ENCODE measurements at regions not wholly inside any gene's neighbourhood (a gene's known extent, or its start where the extent isn't known, plus 50 kb on each side); places are given as distances from the start of the nearest gene placed in this dataset.

DNA sequence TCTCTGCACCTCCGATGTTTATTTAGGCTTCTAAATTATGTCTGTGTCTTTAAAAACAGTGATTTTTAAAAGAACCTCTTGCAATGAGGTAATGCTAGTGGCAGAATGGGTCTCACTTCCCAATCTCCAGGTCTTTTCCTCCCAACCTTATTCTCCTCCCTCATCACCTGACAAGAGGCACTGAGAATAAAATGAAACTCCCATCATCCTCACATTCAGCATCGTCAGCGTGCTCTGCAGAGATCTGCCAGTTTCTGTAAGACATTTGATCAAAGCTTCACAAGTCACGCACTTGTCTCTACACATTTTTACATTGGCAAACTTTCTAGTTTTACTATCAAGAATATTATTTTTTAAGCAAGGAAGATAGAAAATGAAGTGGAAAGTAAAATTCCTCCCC lies 420.5 kb downstream of the GABRB3 start:
- CTCF ChIA-PET: interaction anchor here (1.1 kb wide), 1 partner anchor 14 kb away, joined by 3 read pairs; no protein-coding TSS in a partner anchor
- POLR2A ChIA-PET: no interaction called here
- DNase-seq (ENCODE audit: extremely low spot score): no peak
- TF ChIP-seq, protein P1, sequence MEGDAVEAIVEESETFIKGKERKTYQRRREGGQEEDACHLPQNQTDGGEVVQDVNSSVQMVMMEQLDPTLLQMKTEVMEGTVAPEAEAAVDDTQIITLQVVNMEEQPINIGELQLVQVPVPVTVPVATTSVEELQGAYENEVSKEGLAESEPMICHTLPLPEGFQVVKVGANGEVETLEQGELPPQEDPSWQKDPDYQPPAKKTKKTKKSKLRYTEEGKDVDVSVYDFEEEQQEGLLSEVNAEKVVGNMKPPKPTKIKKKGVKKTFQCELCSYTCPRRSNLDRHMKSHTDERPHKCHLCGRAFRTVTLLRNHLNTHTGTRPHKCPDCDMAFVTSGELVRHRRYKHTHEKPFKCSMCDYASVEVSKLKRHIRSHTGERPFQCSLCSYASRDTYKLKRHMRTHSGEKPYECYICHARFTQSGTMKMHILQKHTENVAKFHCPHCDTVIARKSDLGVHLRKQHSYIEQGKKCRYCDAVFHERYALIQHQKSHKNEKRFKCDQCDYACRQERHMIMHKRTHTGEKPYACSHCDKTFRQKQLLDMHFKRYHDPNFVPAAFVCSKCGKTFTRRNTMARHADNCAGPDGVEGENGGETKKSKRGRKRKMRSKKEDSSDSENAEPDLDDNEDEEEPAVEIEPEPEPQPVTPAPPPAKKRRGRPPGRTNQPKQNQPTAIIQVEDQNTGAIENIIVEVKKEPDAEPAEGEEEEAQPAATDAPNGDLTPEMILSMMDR (IDR thresholded peaks at IDR 0.05; ENCODE audit: control extremely low read depth, extremely low read depth, low read depth, missing control alignments): no peak

DNA sequence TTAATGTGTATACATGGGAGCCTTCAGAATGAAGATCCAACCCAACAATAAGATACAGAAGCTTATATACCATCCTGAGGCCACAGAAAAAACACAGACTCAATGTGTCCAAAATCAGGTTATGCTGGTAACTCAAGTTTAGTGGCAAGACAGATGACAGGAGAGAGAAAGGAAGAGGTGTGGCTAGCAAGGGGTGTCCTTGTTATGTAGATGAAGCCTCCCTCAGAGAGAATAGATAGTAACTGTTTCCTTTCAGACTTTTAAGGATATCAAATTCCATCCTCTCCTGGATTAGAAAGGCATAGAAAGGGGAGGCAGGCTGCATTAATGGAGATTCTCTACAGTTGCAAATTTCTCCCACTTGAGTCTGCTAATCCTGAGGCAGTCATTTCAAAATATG lies 447.4 kb downstream of the GABRB3 start:
- CTCF ChIA-PET: interaction anchor here (0.7 kb wide), 1 partner anchor 13 kb away, joined by 3 read pairs; no protein-coding TSS in a partner anchor
- POLR2A ChIA-PET: no interaction called here
- no peak for DNase-seq (ENCODE audit: extremely low spot score)
- TF ChIP-seq, protein P1 (IDR thresholded peaks at IDR 0.05; ENCODE audit: control extremely low read depth, extremely low read depth, low read depth, missing control alignments): no peak

DNA sequence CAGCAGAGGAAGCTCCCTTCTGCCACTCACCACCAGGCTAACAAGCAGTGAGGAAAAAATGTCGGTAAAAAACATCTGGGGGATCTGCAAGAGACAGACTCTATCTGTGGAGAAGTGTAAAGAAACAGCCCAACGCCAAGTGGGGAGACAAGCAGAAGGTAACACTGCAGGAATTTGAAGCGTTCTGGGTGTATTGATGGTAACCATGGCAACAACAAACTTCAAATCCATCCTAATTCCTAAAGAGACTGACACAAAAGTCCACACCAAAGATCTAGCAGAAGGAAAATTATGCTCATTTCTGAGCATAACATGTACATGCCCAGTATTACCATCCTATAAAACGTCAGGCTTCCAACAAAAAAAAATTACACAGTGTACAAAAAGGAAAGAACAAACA lies 449.3 kb downstream of the GABRB3 start:
- TF ChIP-seq, protein P1 (IDR thresholded peaks at IDR 0.05; ENCODE audit: control extremely low read depth, extremely low read depth, low read depth, missing control alignments): no peak
- no peak for DNase-seq (ENCODE audit: extremely low spot score)
- ChIA-PET POLR2A (no interaction called here), CTCF (no interaction called here)

DNA sequence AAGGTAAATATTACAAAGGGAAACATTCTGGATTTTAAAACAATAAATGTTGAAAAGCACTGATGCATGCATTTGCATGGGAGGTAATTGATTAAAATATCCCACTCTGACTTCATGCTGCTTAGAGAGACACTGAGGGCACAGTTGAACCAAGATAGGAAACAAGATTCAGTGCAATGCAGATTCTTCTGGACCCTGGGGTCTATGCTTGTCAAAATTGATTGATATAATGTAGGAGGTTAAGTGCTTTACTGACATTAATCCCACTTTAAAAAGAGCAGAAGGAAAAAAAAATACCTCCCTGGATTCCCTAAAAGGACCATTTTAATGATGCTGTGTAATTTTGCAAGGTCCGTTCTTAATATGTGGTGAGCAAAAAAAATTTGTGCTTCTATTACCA lies 454.2 kb downstream of the GABRB3 start:
- ChIA-PET POLR2A (no interaction called here), CTCF (no interaction called here)
- no peak for DNase-seq (ENCODE audit: extremely low spot score)
- TF ChIP-seq, protein P1 (IDR thresholded peaks at IDR 0.05; ENCODE audit: control extremely low read depth, extremely low read depth, low read depth, missing control alignments): no peak

DNA sequence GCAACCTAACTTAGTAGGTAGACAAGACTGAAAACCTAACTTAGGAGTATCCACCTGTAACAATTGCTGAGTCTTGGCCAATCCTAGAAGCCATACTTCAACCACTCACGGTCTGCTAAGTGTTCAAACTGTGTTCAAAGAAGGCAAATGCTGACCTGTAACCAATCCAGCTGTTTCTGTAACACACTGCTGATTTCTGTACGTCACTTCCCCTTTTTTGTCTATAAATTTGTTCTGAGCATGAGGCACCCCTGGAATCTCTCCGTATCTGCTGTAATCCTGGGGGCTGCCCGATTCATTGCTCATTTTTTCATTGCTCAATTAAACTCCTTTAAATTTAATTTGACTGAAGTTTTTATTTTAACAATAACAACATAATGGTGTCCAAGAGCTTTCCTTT lies 451.4 kb upstream of the ATP10A start:
- TF ChIP-seq, protein P1 (IDR thresholded peaks at IDR 0.05; ENCODE audit: control extremely low read depth, extremely low read depth, low read depth, missing control alignments): no peak
- ChIA-PET POLR2A (no interaction called here), CTCF (no interaction called here)
- DNase-seq (ENCODE audit: extremely low spot score): no peak

DNA sequence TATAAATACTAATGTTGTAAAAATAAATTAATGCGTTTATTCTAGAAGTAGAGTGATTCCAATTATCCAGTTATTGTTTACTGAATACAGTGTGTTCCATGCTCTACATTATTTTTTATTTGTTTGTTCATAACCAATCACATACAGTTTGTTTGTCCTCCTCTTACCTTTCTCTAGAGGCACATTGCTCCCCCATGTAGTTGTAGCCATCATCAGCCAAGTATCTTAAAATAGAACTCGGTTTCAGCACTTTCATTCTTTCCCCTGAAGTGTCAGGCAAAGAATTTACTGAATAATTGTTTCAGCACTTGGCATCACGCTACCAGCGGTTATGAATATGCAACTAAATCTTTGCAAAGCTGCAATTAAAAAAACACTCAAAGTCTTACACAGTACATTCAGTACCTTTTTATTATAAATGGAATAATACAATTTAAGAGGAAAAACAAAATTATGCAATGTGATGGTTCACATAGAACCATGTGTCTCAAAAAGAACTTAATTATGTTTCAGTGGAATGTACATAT lies 448.6 kb upstream of the ATP10A start:
- CTCF ChIA-PET: no interaction called here
- TF ChIP-seq, protein P1 (IDR thresholded peaks at IDR 0.05; ENCODE audit: control extremely low read depth, extremely low read depth, low read depth, missing control alignments): no peak
- POLR2A ChIA-PET: no interaction called here
- DNase-seq (ENCODE audit: extremely low spot score): no peak
